ENCODE measurements at regions not wholly inside any gene's neighbourhood (a gene's known extent, or its start where the extent isn't known, plus 50 kb on each side); places are given as distances from the start of the nearest gene placed in this dataset.

DNA sequence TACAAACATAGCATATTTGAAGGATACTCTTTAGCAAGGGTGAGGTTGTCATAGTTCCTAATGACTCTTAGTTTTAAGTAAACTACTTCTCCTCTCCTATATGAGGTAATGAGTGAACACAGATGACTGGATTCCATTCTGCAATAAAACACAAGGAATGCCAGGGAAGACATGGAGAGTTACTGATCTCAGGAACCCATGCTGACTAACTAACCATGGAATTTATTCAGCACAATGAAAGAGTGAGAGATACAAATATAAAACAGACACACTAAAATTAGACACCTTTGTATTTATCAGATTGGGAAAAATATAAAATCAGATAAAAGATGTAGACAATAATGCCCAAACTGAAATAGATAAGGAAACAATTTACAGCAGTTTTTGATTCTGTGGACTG is 1525.9 kb upstream of the SLC10A2 start:
- ATAC-seq (ENCODE audit: low read depth): no peak
- Mint-ChIP-seq H3K9me3 (no peaks in the 10 kb centered on the region), H3K27ac (no peak overlapping the region), H3K36me3 (no peaks in the 10 kb centered on the region), H3K4me1 (no peaks in the 10 kb centered on the region), H3K4me3 (no peak overlapping the region), H3K27me3 (peaks cover 2% of the 10 kb centered on the region)
- POLR2A ChIA-PET: no interaction called here
- no peak for DNase-seq

DNA sequence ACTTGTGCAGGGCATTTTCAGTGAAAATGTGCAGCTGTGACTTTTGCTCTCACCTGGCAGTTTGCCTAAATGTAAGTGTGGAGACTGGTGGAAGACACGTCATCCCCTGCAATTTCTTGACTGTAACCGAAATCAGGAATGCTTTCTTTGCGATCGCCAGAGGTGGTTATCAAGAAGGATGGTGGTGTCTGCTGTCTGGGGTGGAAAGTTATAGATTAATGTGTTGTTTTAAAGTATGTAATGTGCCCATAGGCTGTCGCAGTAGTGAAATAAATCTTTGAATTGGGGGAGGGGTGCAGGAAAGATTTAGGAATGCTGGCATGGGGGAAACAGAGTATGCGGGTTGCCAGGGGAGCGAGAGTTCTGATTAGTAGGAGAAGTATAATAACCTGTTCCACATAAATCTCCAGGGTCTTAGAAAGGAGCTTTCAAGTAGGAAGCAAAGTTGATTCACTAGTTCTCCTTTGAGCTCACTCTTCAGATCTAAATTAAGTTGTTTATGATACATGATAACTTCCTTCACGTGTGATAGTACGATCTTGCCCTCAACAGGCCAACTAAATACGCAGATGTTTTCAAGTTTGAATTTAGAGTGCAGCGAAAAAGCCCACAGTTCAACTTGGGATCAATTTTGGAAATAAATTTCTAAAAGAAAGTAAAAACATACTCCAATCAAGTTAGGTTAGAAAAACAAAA is 1520.0 kb upstream of the SLC10A2 start:
- no peaks in the 10 kb centered on the region for H3K36me3 Mint-ChIP-seq
- H3K27me3 Mint-ChIP-seq: peaks cover 2% of the 10 kb centered on the region
- ATAC-seq (ENCODE audit: low read depth) (no peak), DNase-seq (no peak)
- POLR2A ChIA-PET: no interaction called here
- H3K9me3 Mint-ChIP-seq: no peaks in the 10 kb centered on the region
- no peak overlapping the region for H3K4me3 Mint-ChIP-seq
- H3K4me1 Mint-ChIP-seq: no peaks in the 10 kb centered on the region
- no peak overlapping the region for H3K27ac Mint-ChIP-seq

DNA sequence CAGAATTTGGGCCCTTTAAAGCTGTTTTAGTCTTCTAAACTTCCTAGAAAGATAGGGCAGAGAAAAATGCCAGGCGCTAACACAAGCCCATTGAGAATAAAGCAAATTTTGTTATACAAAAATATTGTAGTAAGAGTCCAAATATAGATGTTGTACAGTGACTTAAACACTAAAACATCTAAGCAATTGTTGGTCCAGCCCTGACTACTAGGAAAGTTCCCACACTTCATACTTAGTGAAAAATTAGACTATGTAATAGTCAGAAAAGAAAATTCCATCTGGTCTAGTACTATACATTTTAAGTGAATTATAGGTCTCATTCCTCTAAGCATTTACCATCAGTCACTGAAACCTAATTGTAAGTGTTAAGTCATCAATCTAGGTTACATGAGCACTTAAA is 1518.3 kb upstream of the SLC10A2 start:
- POLR2A ChIA-PET: no interaction called here
- Mint-ChIP-seq H3K9me3 (peaks cover 1% of the 10 kb centered on the region), H3K4me3 (no peak overlapping the region), H3K27ac (no peak overlapping the region), H3K4me1 (no peaks in the 10 kb centered on the region), H3K27me3 (peaks cover 2% of the 10 kb centered on the region), H3K36me3 (no peaks in the 10 kb centered on the region)
- DNase-seq (no peak), ATAC-seq (ENCODE audit: low read depth) (no peak)

DNA sequence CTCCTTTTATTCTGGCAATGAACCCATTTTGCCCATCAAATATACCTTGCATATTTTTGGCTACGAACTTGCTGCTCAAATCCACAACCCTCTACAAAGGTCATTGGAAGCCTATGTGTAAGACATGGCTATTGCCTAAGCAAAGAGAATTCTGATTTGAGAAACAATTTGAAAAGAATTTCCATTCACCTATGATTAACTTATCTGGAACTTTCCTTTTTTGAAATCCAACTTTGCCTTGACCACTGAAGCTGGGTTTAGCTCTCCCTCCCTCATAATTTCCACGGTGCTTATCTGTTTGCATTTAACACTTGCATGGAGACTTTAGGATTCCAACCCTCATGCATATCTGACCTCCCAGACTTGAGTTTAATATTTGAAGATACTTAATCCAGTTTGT is 1514.7 kb upstream of the SLC10A2 start:
- POLR2A ChIA-PET: no interaction called here
- no peak overlapping the region for H3K4me3 Mint-ChIP-seq
- H3K9me3 Mint-ChIP-seq: peaks cover 1% of the 10 kb centered on the region
- H3K27ac Mint-ChIP-seq: no peak overlapping the region
- H3K4me1 Mint-ChIP-seq: no peaks in the 10 kb centered on the region
- DNase-seq: no peak
- H3K36me3 Mint-ChIP-seq: no peaks in the 10 kb centered on the region
- no peak for ATAC-seq (ENCODE audit: low read depth)
- H3K27me3 Mint-ChIP-seq: peaks cover 2% of the 10 kb centered on the region

DNA sequence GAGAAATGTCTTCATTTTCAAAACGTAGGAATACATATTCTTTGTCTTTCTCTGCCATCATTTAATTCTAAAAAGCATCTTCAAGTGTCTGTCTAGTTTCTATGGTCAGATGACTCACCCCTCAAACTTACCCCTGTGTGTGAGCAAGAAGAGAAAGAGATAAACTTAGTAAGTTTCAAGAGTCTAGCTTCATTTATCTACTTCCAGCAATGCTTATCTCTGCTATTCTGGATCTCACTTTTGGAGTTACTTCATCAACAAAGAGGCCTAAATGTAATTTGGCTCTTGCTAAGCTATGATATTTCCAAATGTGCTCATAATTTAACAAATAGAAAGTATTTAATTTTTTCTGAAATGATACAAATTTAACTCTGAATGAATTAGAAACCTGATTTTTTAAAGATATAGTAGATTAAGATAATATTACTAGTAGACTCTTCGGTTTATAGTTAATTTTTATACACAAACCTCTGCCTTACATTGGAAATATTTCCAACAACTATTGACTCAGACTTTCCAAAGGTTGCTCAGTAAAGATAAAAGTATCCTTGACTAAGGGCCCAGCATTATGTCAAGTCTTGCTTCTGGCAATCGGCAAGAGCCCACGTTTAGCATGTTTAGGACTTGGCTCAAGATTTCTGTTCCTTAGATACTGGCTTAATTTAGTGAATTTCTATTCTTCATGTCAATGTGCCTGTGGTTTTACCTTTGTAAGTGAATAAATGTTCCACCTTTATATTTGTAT is 1511.0 kb upstream of the SLC10A2 start:
- DNase-seq (no peak), ATAC-seq (ENCODE audit: low read depth) (no peak)
- H3K4me3 Mint-ChIP-seq: no peak overlapping the region
- H3K4me1 Mint-ChIP-seq: no peaks in the 10 kb centered on the region
- POLR2A ChIA-PET: no interaction called here
- H3K36me3 Mint-ChIP-seq: no peaks in the 10 kb centered on the region
- H3K9me3 Mint-ChIP-seq: peaks cover 1% of the 10 kb centered on the region
- no peak overlapping the region for H3K27ac Mint-ChIP-seq
- H3K27me3 Mint-ChIP-seq: no peaks in the 10 kb centered on the region

DNA sequence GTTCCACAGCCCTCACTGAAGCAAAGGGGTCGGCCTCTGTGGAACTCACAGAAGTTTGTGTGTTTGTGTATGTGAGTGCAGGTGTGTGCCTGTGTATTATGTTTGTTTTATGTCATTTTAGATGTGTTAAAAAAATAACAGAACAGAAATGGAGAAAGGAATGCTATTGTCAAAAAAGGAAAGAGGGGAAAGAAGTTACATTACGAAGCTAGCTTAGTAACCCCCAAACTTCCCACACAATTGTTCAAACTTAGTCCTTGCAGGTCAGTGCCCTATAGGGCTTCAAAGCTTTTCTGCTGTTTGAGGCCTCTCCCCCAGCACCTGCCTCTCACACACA is 1505.6 kb upstream of the SLC10A2 start:
- no peak overlapping the region for H3K4me3 Mint-ChIP-seq
- peaks cover 2% of the 10 kb centered on the region for H3K27me3 Mint-ChIP-seq
- ATAC-seq (ENCODE audit: low read depth) (no peak), DNase-seq (no peak)
- no peaks in the 10 kb centered on the region for H3K9me3 Mint-ChIP-seq
- H3K36me3 Mint-ChIP-seq: no peaks in the 10 kb centered on the region
- no peak overlapping the region for H3K27ac Mint-ChIP-seq
- H3K4me1 Mint-ChIP-seq: no peaks in the 10 kb centered on the region
- POLR2A ChIA-PET: no interaction called here

DNA sequence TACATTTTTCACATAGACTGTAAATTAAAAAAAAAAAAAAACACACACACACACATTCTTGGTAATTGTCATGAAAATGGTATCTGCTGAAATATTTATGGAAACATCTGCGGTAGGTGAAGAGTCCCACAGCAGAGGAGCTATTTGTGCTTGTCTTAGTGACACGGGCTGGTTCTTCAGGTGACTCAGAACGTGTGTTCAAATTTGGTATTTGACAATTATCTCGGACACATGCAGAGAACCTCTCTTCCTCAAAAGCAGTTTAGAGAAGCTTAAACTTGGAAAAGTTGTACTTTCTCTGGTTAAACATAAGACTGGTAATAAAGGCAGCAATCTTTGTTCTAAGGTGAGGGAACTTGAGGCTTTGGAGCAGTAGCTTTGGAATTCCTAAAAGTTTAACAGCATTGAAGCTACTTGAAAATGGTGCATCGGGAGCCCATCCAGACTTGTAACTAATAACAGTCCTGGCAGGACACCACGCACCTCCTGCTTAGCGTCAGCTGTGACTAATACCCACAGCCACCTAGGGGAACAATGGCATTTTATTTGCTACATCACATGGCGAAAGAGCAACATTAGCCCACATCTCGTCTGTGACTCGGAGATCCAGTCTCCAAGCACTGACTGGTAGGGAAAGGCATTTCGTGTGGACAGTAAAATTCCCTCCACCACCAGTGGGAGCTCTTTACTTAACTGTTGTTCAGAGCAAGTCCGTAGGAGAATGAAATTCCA is 1505.1 kb upstream of the SLC10A2 start:
- H3K27ac Mint-ChIP-seq: no peak overlapping the region
- H3K4me3 Mint-ChIP-seq: no peak overlapping the region
- ATAC-seq (ENCODE audit: low read depth): no peak
- no peaks in the 10 kb centered on the region for H3K36me3 Mint-ChIP-seq
- POLR2A ChIA-PET: no interaction called here
- no peak for DNase-seq
- H3K27me3 Mint-ChIP-seq: peaks cover 2% of the 10 kb centered on the region
- no peaks in the 10 kb centered on the region for H3K9me3 Mint-ChIP-seq
- no peaks in the 10 kb centered on the region for H3K4me1 Mint-ChIP-seq

DNA sequence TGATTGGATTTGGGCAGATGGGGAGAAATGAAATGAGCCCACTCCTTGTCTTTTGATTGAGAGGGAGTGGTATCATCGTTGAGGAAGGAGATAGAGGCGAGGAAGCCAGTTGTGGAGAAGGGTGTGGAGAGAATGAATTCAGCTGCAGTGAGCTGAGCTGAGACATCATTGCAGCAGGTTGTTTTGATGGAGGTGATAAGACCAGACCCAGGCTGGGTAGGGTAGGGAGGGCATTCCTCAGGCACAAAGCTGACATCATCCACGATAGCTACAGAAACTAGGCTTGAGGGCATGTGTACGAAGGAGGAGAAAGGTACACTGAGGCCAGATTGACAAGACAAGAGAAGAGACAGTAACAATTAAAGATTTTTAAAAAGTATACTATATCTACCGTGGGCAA is 1500.9 kb upstream of the SLC10A2 start:
- H3K4me3 Mint-ChIP-seq: no peak overlapping the region
- no peak for DNase-seq
- no peak overlapping the region for H3K27ac Mint-ChIP-seq
- H3K27me3 Mint-ChIP-seq: peaks cover 2% of the 10 kb centered on the region
- H3K9me3 Mint-ChIP-seq: no peaks in the 10 kb centered on the region
- POLR2A ChIA-PET: no interaction called here
- H3K36me3 Mint-ChIP-seq: no peaks in the 10 kb centered on the region
- no peaks in the 10 kb centered on the region for H3K4me1 Mint-ChIP-seq
- ATAC-seq (ENCODE audit: low read depth): no peak

DNA sequence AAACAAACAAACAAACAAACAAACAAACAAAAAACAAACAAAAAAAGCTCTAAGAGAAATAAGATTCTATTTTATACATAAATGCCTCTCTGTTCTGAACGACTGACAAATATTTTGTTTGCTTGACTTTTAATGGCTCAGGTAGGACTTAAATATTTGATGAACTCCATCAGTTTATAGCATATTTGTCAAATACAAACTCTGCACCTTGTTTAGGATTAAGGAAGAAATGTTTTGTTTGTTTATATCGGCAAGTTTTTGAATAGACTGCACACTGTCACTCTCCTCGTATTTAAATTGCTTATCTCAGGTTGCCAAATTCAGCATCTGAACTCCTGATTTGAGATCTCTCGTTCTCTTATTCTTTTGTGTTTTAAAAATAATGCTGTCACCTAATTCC is 1499.7 kb upstream of the SLC10A2 start:
- H3K27ac Mint-ChIP-seq: no peak overlapping the region
- no peak for ATAC-seq (ENCODE audit: low read depth)
- H3K9me3 Mint-ChIP-seq: no peaks in the 10 kb centered on the region
- H3K4me1 Mint-ChIP-seq: no peaks in the 10 kb centered on the region
- peaks cover 2% of the 10 kb centered on the region for H3K27me3 Mint-ChIP-seq
- no peak overlapping the region for H3K4me3 Mint-ChIP-seq
- no peaks in the 10 kb centered on the region for H3K36me3 Mint-ChIP-seq
- DNase-seq: no peak
- POLR2A ChIA-PET: no interaction called here

DNA sequence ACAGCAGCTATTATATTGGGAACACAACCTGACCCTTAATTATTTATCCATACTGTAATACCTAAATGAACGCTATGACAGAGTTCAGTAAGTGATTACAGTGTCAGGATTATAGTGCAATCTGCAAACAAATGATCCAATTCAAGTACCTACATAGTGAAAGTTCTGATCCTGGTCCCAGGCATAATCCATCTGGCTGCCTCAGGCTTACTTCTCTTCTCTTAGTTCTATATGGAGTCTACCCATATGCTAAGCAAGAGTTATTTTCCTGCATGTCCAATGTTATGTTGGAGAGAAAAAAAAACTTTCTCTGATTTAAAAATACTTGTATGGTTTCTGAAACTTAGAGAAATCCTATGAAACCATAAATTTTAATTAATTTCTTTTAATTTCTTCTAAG is 1487.7 kb upstream of the SLC10A2 start:
- no peaks in the 10 kb centered on the region for H3K9me3 Mint-ChIP-seq
- H3K4me3 Mint-ChIP-seq: no peak overlapping the region
- ATAC-seq (ENCODE audit: low read depth) (no peak), DNase-seq (no peak)
- no peak overlapping the region for H3K27ac Mint-ChIP-seq
- H3K4me1 Mint-ChIP-seq: no peaks in the 10 kb centered on the region
- no peaks in the 10 kb centered on the region for H3K27me3 Mint-ChIP-seq
- H3K36me3 Mint-ChIP-seq: no peaks in the 10 kb centered on the region
- POLR2A ChIA-PET: no interaction called here

DNA sequence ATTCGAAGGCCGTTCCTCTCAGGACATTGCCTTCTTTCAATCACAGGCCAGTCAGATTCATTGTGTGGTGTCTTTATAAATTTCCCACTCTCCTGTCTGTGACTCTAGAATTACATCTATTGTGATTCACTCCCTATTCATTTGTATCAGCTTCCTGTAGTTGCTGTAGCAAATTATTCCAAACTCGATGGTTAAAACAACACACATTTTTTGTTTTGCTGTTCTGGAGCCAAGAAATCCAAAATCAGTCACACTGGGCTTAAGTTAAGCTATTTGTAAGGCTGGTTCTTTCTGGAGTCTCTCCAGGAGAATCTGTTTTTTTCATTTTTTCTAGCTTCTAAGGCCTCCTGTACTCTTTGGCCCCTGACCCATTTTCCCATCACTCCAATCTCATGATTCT is 1487.0 kb upstream of the SLC10A2 start:
- no peaks in the 10 kb centered on the region for H3K9me3 Mint-ChIP-seq
- POLR2A ChIA-PET: no interaction called here
- no peak overlapping the region for H3K4me3 Mint-ChIP-seq
- DNase-seq: no peak
- no peaks in the 10 kb centered on the region for H3K27me3 Mint-ChIP-seq
- no peak for ATAC-seq (ENCODE audit: low read depth)
- no peaks in the 10 kb centered on the region for H3K4me1 Mint-ChIP-seq
- H3K27ac Mint-ChIP-seq: no peak overlapping the region
- H3K36me3 Mint-ChIP-seq: no peaks in the 10 kb centered on the region

DNA sequence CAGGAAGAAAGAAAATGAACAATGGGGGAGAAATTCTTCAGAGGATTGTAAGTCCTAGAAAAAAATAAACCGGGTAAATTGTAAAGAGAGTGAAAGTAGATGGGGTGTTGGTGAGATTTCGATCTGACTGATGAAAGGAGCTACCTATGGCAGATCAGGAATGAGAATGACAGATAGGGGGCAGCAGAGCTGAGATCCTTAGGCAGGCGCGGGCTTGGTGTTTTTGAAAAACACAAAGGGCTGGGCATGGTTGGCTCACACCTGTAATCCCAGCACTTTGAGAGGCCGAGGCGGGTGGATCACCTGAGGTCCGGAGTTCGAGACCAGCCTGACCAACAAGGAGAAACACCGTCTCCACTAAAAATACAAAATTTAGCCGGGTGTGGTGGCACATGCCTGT is 1468.6 kb upstream of the SLC10A2 start:
- H3K27me3 Mint-ChIP-seq: no peaks in the 10 kb centered on the region
- no peak for ATAC-seq (ENCODE audit: low read depth)
- H3K4me1 Mint-ChIP-seq: no peaks in the 10 kb centered on the region
- H3K4me3 Mint-ChIP-seq: no peak overlapping the region
- H3K27ac Mint-ChIP-seq: no peak overlapping the region
- no peaks in the 10 kb centered on the region for H3K36me3 Mint-ChIP-seq
- DNase-seq: no peak
- H3K9me3 Mint-ChIP-seq: no peaks in the 10 kb centered on the region
- POLR2A ChIA-PET: no interaction called here

DNA sequence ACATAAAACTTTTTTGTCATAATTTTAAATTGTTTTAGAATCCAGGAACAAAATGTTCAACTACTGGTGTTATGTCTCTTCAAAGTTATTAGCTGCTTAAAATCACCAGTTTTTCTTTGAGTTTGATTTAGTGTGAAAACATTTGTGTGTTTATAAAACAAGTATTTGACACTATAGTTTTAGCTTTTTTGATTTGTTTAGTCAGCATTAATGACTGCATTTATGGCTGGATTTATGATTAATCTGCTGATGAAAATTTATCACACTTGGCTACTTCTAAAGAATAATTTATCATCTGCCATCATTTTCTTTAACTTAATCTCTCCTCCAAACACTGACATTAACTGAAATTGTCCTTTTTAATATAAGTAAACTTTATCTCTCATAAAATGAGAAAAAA is 1465.9 kb upstream of the SLC10A2 start:
- no peak overlapping the region for H3K27ac Mint-ChIP-seq

DNA sequence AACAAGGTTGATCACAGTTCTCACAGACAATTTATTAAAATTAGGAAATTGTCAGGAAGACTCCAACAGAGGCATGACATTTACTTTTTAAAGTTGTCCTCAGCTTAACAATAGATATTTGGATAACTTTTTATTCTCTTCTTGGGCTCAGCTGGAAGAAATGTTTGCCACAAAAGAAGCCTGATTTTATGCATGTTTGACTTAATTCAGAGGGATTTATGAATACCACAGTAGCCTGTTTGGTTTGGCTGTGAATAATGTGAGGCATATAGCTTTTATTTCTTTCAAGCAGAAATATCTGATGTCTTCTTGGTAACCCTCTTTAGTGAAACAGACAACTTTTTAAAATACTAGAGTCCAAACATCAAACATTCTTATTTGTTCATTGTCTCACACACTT is 1464.5 kb upstream of the SLC10A2 start:
- H3K27ac Mint-ChIP-seq: no peak overlapping the region
- H3K4me3 Mint-ChIP-seq: no peak overlapping the region
- H3K27me3 Mint-ChIP-seq: no peaks in the 10 kb centered on the region
- ATAC-seq (ENCODE audit: low read depth) (no peak), DNase-seq (no peak)
- H3K36me3 Mint-ChIP-seq: no peaks in the 10 kb centered on the region
- H3K9me3 Mint-ChIP-seq: no peaks in the 10 kb centered on the region
- H3K4me1 Mint-ChIP-seq: no peaks in the 10 kb centered on the region
- POLR2A ChIA-PET: no interaction called here

More for the DNA sequence above, 1465.9 kb upstream of the SLC10A2 start:
- Mint-ChIP-seq H3K36me3 (no peaks in the 10 kb centered on the region), H3K27me3 (no peaks in the 10 kb centered on the region), H3K4me3 (no peak overlapping the region), H3K9me3 (no peaks in the 10 kb centered on the region), H3K4me1 (no peaks in the 10 kb centered on the region)
- no peak for ATAC-seq (ENCODE audit: low read depth)
- POLR2A ChIA-PET: no interaction called here
- DNase-seq: no peak
